CD8-positive, alpha-beta memory T cell (primary cell): ENCODE measurements at regions not wholly inside any gene's neighbourhood (a gene's known extent, or its start where the extent isn't known, plus 50 kb on each side); places are given as distances from the start of the nearest gene placed in this dataset.
"Not testable (repeated sequence)": the region's sequence is repeated elsewhere in the genome, so short reads cannot be mapped to it uniquely, and the experiment has no call there.

Source experiments
- CTCF ChIA-PET: fragments of 350-600 bp; sonication (Branson Sonifier 250); formaldehyde crosslinking; loops from one replicate; lab custom pipeline; 2021; ENCODE audit warnings: antibody characterized with exemption; lab: Charles Lee
- POLR2A ChIA-PET: fragments of 350-600 bp; sonication (Branson Sonifier 250); formaldehyde crosslinking; loops from one replicate; lab custom pipeline; 2021; ENCODE audit warnings: antibody characterized with exemption; lab: Charles Lee
- DNase-seq, 5 donors: peaks; one replicate each; pipeline versions ENCODE4 v3.0.0 to v3.0.0-alpha.2; 2020 to 2022; ENCODE audit warnings: mixed read lengths in 1 of 5
- H3K27ac ChIP-seq: one replicate; pipeline ENCODE4 v1.7.0; 2013; ENCODE audit warnings: low read depth, mild to moderate bottlenecking, low read length, moderate library complexity
- H3K27me3 ChIP-seq: 2 replicates; pipeline ENCODE4 v1.7.0; 2013; ENCODE audit warnings: low read length, mild to moderate bottlenecking; ENCODE audit not compliant: insufficient read depth, poor library complexity, severe bottlenecking
- H3K36me3 ChIP-seq: 2 replicates; pipeline ENCODE4 v1.7.0; 2013; ENCODE audit warnings: mild to moderate bottlenecking, low read length, moderate library complexity; ENCODE audit not compliant: insufficient read depth
- H3K4me1 ChIP-seq: 2 replicates; pipeline ENCODE4 v1.7.0; 2013; ENCODE audit warnings: mild to moderate bottlenecking, low read length, moderate library complexity; ENCODE audit not compliant: insufficient read depth
- H3K4me3 ChIP-seq: 2 replicates; pipeline ENCODE4 v1.7.0; 2013; ENCODE audit warnings: mild to moderate bottlenecking, low read length
- H3K9me3 ChIP-seq: 2 replicates; pipeline ENCODE4 v1.7.0; 2013; ENCODE audit warnings: mild to moderate bottlenecking, low read length
- H3K27ac Mint-ChIP-seq, 8 donors: one replicate each; pipeline ENCODE4 v1.8.0; 2020 to 2021; ENCODE audit warnings: mixed read lengths in 8 of 8, mild to moderate bottlenecking in 6 of 8, inconsistent platforms in 3 of 8, moderate library complexity in 3 of 8
- H3K27me3 Mint-ChIP-seq, 2 donors: one replicate each; pipeline ENCODE4 v1.8.0; 2020 to 2021; ENCODE audit warnings: mixed read lengths in 2 of 2, mild to moderate bottlenecking in 1 of 2, moderate library complexity in 1 of 2
- H3K36me3 Mint-ChIP-seq, 3 donors: one replicate each; pipeline ENCODE4 v1.8.0; 2020 to 2021; ENCODE audit warnings: mixed read lengths in 3 of 3, inconsistent platforms in 1 of 3, mild to moderate bottlenecking in 1 of 3
- H3K4me1 Mint-ChIP-seq, 3 donors: one replicate each; pipeline ENCODE4 v1.8.0; 2020 to 2021; ENCODE audit warnings: mixed read lengths in 3 of 3, inconsistent platforms in 1 of 3, mild to moderate bottlenecking in 1 of 3
- H3K4me3 Mint-ChIP-seq, 7 donors: one replicate each; pipeline ENCODE4 v1.8.0; 2020 to 2021; ENCODE audit warnings: mixed read lengths in 7 of 7, mild to moderate bottlenecking in 6 of 7, moderate library complexity in 4 of 7, inconsistent platforms in 2 of 7
- H3K9me3 Mint-ChIP-seq, 5 donors: one replicate each; pipeline ENCODE4 v1.8.0; 2020 to 2022; ENCODE audit warnings: mixed read lengths in 5 of 5, mild to moderate bottlenecking in 3 of 5, moderate library complexity in 2 of 5, inconsistent platforms in 1 of 5

GRCh38 chr3:195999176-195999575 lies 82.7 kb downstream of the TFRC start:
- H3K4me3 Mint-ChIP-seq, H3K27ac ChIP-seq, H3K4me1 Mint-ChIP-seq, H3K4me1 ChIP-seq, DNase-seq, H3K9me3 ChIP-seq, POLR2A ChIA-PET, H3K36me3 ChIP-seq, H3K4me3 ChIP-seq, H3K27ac Mint-ChIP-seq, H3K9me3 Mint-ChIP-seq, H3K36me3 Mint-ChIP-seq, H3K27me3 ChIP-seq: not testable (repeated sequence)
- CTCF ChIA-PET: interaction anchor here (1.2 kb wide), 1 partner anchor 149 kb away, joined by 3 read pairs; no protein-coding TSS in a partner anchor
- H3K27me3 Mint-ChIP-seq: peaks cover 21 to 25% of the 10 kb centered on the region in 2 donors

GRCh38 chr3:195996314-195996713 lies 85.6 kb downstream of the TFRC start:
- H3K27me3 ChIP-seq, H3K9me3 ChIP-seq, H3K27ac ChIP-seq, H3K36me3 Mint-ChIP-seq, H3K4me3 ChIP-seq, H3K27ac Mint-ChIP-seq, POLR2A ChIA-PET, CTCF ChIA-PET, H3K4me3 Mint-ChIP-seq, DNase-seq, H3K36me3 ChIP-seq, H3K4me1 ChIP-seq, H3K9me3 Mint-ChIP-seq, H3K4me1 Mint-ChIP-seq: not testable (repeated sequence)
- peaks cover 12 to 15% of the 10 kb centered on the region in 2 donors for H3K27me3 Mint-ChIP-seq

- H3K9me3 ChIP-seq, H3K27me3 Mint-ChIP-seq, H3K9me3 Mint-ChIP-seq, POLR2A ChIA-PET, H3K4me1 ChIP-seq, CTCF ChIA-PET, H3K4me1 Mint-ChIP-seq, H3K36me3 ChIP-seq, H3K27ac ChIP-seq, H3K4me3 ChIP-seq, H3K36me3 Mint-ChIP-seq, H3K27me3 ChIP-seq: not testable (repeated sequence)
- peak; percentile 17 to 70 (median 43) for DNase-seq
- H3K4me3 Mint-ChIP-seq: peak overlapping the region in 3 of 7 donors; percentile 51 to 69 (median 52)
- peak overlapping the region in 4 of 8 donors; percentile 35 to 86 (median 50) for H3K27ac Mint-ChIP-seq
These were observed 86.0 kb upstream of the TNK2 start for GRCh38 chr3:195994343-195994742.

- not testable (repeated sequence) for DNase-seq
These were observed 85.3 kb upstream of the TNK2 start for GRCh38 chr3:195993671-195994070.

GRCh38 chr3:195992956-195993595 lies 84.7 kb upstream of the TNK2 start:
- H3K4me3 ChIP-seq, H3K27me3 ChIP-seq, H3K27me3 Mint-ChIP-seq, H3K36me3 ChIP-seq, H3K36me3 Mint-ChIP-seq, H3K27ac ChIP-seq, POLR2A ChIA-PET, H3K4me1 ChIP-seq, H3K27ac Mint-ChIP-seq, DNase-seq, H3K9me3 ChIP-seq, H3K9me3 Mint-ChIP-seq, CTCF ChIA-PET: not testable (repeated sequence)
- peaks cover 12 to 13% (median 13%) of the 10 kb centered on the region in 3 donors for H3K4me1 Mint-ChIP-seq
- H3K4me3 Mint-ChIP-seq: peak overlapping the region in 2 of 7 donors; percentile 27 to 50

More at GRCh38 chr3:195993671-195994070, 85.3 kb upstream of the TNK2 start:
- H3K9me3 Mint-ChIP-seq, H3K27me3 Mint-ChIP-seq, H3K4me3 Mint-ChIP-seq, H3K27me3 ChIP-seq, H3K36me3 Mint-ChIP-seq, H3K9me3 ChIP-seq, H3K27ac Mint-ChIP-seq, CTCF ChIA-PET, POLR2A ChIA-PET, H3K36me3 ChIP-seq, H3K4me3 ChIP-seq, H3K4me1 Mint-ChIP-seq, H3K4me1 ChIP-seq, H3K27ac ChIP-seq: not testable (repeated sequence)

GRCh38 chr3:195991986-195992385 lies 83.6 kb upstream of the TNK2 start:
- H3K4me3 Mint-ChIP-seq: peak overlapping the region in 3 of 7 donors; percentile 48 to 63 (median 53)
- H3K36me3 Mint-ChIP-seq, H3K36me3 ChIP-seq, H3K9me3 Mint-ChIP-seq, H3K4me3 ChIP-seq, H3K4me1 ChIP-seq, POLR2A ChIA-PET, DNase-seq, H3K9me3 ChIP-seq, H3K27ac ChIP-seq, H3K27ac Mint-ChIP-seq, H3K27me3 Mint-ChIP-seq, CTCF ChIA-PET, H3K27me3 ChIP-seq: not testable (repeated sequence)
- peaks cover 12 to 14% (median 13%) of the 10 kb centered on the region in 3 donors for H3K4me1 Mint-ChIP-seq

GRCh38 chr3:195991243-195991642 lies 82.9 kb upstream of the TNK2 start:
- Mint-ChIP-seq H3K4me3 (peak overlapping the region in 6 of 7 donors; percentile 80 to 88 (median 86)), H3K27ac (peak overlapping the region in 6 of 8 donors; percentile 25 to 91 (median 84)), H3K4me1 (peaks cover 12 to 14% (median 13%) of the 10 kb centered on the region in 3 donors)
- H3K4me1 ChIP-seq, H3K4me3 ChIP-seq, H3K27me3 ChIP-seq, CTCF ChIA-PET, H3K9me3 Mint-ChIP-seq, H3K27me3 Mint-ChIP-seq, H3K27ac ChIP-seq, H3K9me3 ChIP-seq, H3K36me3 ChIP-seq, H3K36me3 Mint-ChIP-seq, POLR2A ChIA-PET, DNase-seq: not testable (repeated sequence)

- DNase-seq, H3K4me1 ChIP-seq, POLR2A ChIA-PET, H3K27me3 Mint-ChIP-seq, H3K9me3 Mint-ChIP-seq, CTCF ChIA-PET, H3K9me3 ChIP-seq, H3K36me3 ChIP-seq, H3K36me3 Mint-ChIP-seq, H3K27me3 ChIP-seq: not testable (repeated sequence)
- Histone ChIP-seq H3K27ac (peak overlapping the region; percentile 74), H3K4me3 (peak overlapping the region; percentile 71)
- Mint-ChIP-seq H3K27ac (peak overlapping the region; percentile 25 to 92 (median 88)), H3K4me3 (peak overlapping the region; percentile 80 to 88 (median 87)), H3K4me1 (peaks cover 12 to 14% (median 13%) of the 10 kb centered on the region in 3 donors)
These were observed 82.5 kb upstream of the TNK2 start for GRCh38 chr3:195990841-195991174.
